ENCODE measurements at regions not wholly inside any gene's neighbourhood (a gene's known extent, or its start where the extent isn't known, plus 50 kb on each side); places are given as distances from the start of the nearest gene placed in this dataset.

- TF ChIP-seq CTCF (IDR thresholded peaks at IDR 0.05) (no peak), EZH2 (IDR thresholded peaks at IDR 0.05; ENCODE audit: borderline replicate concordance, insufficient read depth, low read depth, low read length, poor library complexity, severe bottlenecking) (no peak)
Measured at GRCh38 chr12:97977870-97978405, 515.3 kb downstream of the RMST start.
